Activated naive CD4-positive, alpha-beta T cell treated with anti-CD3 and anti-CD28 coated beads, Interleukin-2, amount 50 U/mL, for 72 hours (primary cell): ENCODE measurements at regions not wholly inside any gene's neighbourhood (a gene's known extent, or its start where the extent isn't known, plus 50 kb on each side); places are given as distances from the start of the nearest gene placed in this dataset.
"Not testable (repeated sequence)": the region's sequence is repeated elsewhere in the genome, so short reads cannot be mapped to it uniquely, and the experiment has no call there.

ENCODE experiments used
- ATAC-seq, 2 donors: fragments of 150-1000 bp; cut with Tn5 transposase; 2 replicates each; pipeline ENCODE4 v1.10.0; 2021; ENCODE audit warnings: mild to moderate bottlenecking in 2 of 2, moderate library complexity in 2 of 2
- DNase-seq, 2 donors: peaks; one replicate each; pipeline ENCODE4 v3.0.0; 2021 to 2022; ENCODE audit warnings: low spot score in 2 of 2
- H3K27ac Mint-ChIP-seq, 2 donors: one replicate each; pipeline ENCODE4 v1.8.0; 2022; ENCODE audit warnings: mild to moderate bottlenecking in 2 of 2, mixed read lengths in 2 of 2
- H3K36me3 Mint-ChIP-seq, 2 donors: one replicate each; pipeline ENCODE4 v1.8.0; 2022; ENCODE audit warnings: mixed read lengths in 2 of 2
- H3K9me3 Mint-ChIP-seq, 2 donors: one replicate each; pipeline ENCODE4 v1.8.0; 2022; ENCODE audit warnings: mixed read lengths in 2 of 2

DNA sequence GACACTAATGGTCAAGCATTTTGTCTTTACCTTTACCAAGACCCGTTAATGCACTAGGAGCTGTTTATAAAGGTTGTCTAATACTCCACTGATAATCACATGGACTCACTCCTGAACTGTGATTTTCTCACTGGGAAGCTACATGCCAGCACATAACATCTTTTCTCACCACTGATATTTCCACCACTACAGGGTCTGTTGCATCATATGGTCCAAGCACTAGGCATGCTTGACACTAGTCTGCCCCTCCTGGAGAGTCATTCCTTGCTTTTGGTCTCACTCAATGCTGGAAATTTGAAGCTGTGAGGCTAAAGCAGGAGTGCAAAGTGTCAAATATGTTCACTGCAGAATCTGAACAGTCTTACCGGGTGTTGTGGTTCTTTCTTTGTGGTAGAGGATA lies 1576.8 kb downstream of the CDH8 start:
- H3K27ac Mint-ChIP-seq = no peak overlapping the region
- DNase-seq (no peak), ATAC-seq (no peak)
- peaks cover 6 to 7% of the 10 kb centered on the region in 2 donors for H3K9me3 Mint-ChIP-seq
- H3K36me3 Mint-ChIP-seq = peaks cover 0 to 4% of the 10 kb centered on the region in 2 donors

DNA sequence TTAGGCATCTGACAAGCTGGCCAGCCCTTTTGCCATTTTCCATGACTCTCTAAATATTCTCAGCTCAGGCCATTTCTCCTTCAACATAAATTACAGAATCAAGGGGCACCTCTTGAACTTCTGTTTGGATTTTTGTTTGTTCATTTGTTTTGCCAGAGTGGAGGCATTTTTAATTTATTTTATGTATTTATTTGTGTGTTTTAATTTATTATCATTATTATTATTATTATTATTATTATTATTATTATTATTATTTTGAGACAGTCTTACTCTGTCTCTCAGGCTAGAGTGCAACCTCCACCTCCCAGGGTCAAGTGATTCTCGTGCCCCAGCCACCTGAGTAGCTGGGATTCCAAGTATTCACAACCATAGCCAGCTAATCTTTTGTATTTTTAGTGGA lies 1578.0 kb downstream of the CDH8 start:
- ATAC-seq = no peak
- no peak overlapping the region for H3K27ac Mint-ChIP-seq
- no peaks in the 10 kb centered on the region for H3K36me3 Mint-ChIP-seq
- peaks cover 8 to 10% of the 10 kb centered on the region in 2 donors for H3K9me3 Mint-ChIP-seq
- DNase-seq = no peak

DNA sequence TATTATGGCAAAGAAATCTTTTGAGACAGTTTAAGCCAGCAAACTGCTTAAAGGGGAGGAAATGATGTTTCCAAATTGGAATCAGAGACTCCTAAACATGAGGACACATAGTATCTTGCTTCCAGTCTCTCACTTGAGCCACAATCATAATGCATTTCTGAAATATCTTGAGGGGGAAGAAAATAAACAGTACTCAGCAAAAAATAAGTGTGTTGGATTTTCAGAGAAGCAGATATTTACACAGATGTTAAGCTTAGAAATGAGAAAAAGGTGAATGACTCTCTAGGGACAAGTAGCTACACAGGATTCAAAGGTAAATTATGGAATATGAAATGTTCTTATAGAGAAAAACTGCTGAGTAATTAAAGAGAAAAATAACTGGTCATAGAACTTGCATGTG lies 1583.6 kb downstream of the CDH8 start:
- H3K27ac Mint-ChIP-seq = no peak overlapping the region
- peaks cover 20 to 24% of the 10 kb centered on the region in 2 donors for H3K9me3 Mint-ChIP-seq
- no peak for ATAC-seq
- H3K36me3 Mint-ChIP-seq = no peaks in the 10 kb centered on the region
- DNase-seq = no peak

DNA sequence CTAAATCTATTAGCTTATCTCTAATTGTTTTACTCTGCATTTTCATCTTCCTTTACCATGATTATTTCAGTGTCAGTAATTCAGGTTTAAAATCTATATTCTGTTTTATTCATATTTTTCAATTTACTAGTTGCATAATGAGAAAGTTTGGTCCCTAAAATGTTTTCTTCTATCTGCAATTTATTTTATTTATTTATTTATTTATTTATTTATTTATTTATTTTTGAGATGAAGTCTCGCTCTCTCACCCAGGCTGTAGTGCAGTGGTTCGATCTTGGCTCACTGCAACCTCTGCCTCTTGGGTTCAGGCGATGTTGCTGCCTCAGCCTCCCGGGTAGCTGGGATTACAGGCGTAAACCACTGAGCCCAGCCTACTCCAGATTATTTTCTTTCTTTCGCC lies 1597.3 kb downstream of the CDH8 start:
- Mint-ChIP-seq H3K9me3 (peaks cover 13 to 23% of the 10 kb centered on the region in 2 donors), H3K36me3 (no peaks in the 10 kb centered on the region), H3K27ac (no peak overlapping the region)
- DNase-seq = no peak
- no peak for ATAC-seq

DNA sequence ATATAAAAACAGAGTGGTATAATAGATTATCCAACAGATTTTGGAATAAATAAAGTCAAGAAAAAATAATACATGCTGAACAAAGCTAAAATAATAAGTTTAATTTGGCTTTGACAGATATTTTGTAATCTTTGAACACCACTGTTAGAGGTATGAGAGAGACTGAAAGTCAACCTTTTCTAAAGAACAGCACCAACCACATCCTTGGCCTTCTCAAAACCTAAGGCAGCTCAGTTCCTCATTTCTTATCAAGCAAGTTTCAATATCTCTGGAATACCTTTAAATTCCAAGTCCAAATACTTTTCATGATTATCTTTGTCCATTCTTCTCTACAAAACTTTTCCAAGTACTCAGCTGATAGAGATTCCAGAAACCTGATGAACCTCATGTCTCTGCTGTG lies 1603.8 kb downstream of the CDH8 start:
- DNase-seq (no peak), ATAC-seq (no peak)
- no peak overlapping the region for H3K27ac Mint-ChIP-seq
- no peaks in the 10 kb centered on the region for H3K36me3 Mint-ChIP-seq
- peaks cover 29 to 32% of the 10 kb centered on the region in 2 donors for H3K9me3 Mint-ChIP-seq

DNA sequence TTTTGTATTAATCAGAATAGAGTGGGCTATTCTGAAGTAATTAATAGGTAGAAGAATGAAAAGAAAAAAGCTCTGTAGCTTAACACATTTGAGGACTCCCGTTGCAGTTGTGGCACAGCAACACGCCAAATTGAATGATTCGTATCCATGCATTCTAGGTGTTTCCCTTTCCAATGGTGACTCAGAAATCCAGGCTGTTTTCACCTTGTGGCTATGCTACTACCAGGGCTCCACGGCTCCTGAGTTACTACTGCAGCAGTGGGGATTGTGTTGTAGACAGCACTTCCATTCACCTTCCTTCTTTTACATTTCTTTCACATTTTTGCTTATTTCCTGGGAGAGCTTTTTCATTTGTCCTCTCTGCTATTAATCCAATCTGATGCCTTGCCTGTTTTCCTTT lies 1616.4 kb downstream of the CDH8 start:
- Mint-ChIP-seq H3K27ac (no peak overlapping the region), H3K9me3 (peaks cover 10 to 17% of the 10 kb centered on the region in 2 donors), H3K36me3 (no peaks in the 10 kb centered on the region)
- no peak for DNase-seq
- no peak for ATAC-seq

DNA sequence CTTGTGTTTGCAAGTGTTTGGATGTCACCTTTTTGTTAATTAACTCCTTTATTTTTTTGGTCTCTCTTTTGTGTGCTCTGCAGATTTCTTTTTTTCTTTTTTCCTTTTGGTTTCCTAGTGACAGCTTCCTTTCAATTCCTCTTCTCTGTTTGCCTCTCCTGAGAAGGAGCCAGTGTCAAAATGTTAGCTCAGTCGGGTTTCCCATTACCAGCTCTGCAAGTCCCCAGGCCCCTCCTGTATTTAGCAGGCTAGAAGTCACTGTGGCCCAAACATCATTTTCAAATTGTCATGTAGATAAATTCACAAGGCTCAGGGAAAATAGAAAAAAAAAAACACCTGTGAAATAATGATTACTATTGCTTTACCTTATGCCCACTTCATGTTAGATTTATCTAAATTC lies 1621.6 kb downstream of the CDH8 start:
- Mint-ChIP-seq H3K36me3 (no peaks in the 10 kb centered on the region), H3K9me3 (peaks cover 4 to 12% of the 10 kb centered on the region in 2 donors), H3K27ac (no peak overlapping the region)
- ATAC-seq (no peak), DNase-seq (no peak)

DNA sequence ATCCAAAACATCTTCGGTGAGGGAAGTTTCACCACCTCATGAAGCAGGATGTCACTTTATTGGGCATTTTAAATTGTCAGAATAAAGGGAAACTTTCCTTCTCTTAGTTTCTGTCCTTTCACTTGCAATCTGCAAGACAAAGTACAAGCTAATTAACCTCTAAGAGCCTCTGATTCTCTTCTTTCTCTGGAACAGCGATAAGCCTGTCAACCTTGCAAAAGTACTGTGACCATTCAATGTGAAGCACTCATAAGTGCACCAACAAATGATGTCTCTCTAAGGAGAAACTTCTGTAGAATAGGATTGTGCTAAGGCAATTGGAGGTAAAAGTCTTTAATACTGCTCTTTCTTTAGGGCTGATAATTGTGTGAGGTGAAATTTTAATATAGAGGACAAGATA lies 1622.3 kb downstream of the CDH8 start:
- DNase-seq = no peak
- H3K9me3 Mint-ChIP-seq = peaks cover 4 to 15% of the 10 kb centered on the region in 2 donors
- no peaks in the 10 kb centered on the region for H3K36me3 Mint-ChIP-seq
- H3K27ac Mint-ChIP-seq = no peak overlapping the region
- no peak for ATAC-seq

DNA sequence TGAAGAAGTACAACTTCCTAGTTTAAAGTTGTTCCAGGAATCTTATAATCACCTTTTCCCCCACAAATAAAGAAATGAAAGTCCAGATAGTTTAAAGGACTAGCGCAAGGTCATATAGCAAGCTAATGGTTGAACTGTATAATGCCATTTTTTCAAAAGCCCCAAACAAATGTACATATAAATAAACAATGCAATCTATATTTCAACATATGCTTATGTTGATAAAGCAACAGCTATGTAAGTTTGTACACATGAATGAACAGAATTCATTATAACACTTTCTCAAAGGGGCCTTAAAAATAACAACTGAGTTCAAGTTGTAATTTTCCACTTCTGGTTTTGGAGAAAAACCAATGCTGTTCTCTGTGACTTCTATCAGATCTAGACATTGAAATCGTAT lies 1628.6 kb downstream of the CDH8 start:
- no peak overlapping the region for H3K27ac Mint-ChIP-seq
- H3K36me3 Mint-ChIP-seq = peaks cover 0 to 4% of the 10 kb centered on the region in 2 donors
- ATAC-seq (no peak), DNase-seq (no peak)
- peaks cover 15 to 27% of the 10 kb centered on the region in 2 donors for H3K9me3 Mint-ChIP-seq

DNA sequence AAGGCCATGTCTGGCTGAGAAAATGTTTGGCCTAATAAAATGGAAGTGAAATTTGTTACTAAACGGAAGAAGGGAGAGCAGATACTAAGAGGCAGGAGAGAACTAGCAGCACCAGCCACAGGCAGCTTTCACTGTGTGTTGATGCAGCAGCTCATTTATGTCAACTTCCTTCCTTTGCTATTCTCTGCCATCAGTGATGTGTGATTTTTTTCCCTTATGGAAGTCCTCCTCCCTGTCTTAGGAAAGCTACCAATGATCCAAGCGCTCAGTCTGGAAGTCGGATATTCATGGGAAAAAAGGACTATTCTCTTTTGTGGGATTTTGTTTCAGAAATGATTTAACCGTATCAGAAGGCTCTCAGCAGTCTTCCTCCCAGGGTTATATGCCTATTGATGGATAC lies 1629.2 kb downstream of the CDH8 start:
- no peak for ATAC-seq
- no peak for DNase-seq
- Mint-ChIP-seq H3K36me3 (peaks cover 0 to 4% of the 10 kb centered on the region in 2 donors), H3K9me3 (peaks cover 15 to 23% of the 10 kb centered on the region in 2 donors), H3K27ac (no peak overlapping the region)

DNA sequence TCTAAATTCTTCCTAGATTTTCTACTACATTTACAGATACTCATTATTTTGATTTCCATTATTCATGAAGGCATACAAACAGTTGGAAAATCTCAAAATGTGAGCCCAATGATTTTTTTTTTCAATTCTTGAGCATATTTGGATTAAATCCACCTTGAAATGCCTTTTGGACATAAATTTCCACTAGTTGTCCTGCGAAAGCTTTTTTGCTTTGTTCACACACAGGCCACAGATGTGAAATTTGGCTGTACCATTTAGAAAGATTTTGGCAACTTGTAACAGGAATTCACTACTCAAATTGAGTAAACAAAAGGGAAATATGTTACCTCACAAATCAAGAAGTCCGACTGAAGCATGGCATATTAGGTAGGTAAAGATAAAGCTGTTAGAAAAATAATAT lies 1631.0 kb downstream of the CDH8 start:
- ATAC-seq = no peak
- H3K9me3 Mint-ChIP-seq = peaks cover 15 to 23% of the 10 kb centered on the region in 2 donors
- no peak overlapping the region for H3K27ac Mint-ChIP-seq
- DNase-seq = no peak
- peaks cover 0 to 4% of the 10 kb centered on the region in 2 donors for H3K36me3 Mint-ChIP-seq

DNA sequence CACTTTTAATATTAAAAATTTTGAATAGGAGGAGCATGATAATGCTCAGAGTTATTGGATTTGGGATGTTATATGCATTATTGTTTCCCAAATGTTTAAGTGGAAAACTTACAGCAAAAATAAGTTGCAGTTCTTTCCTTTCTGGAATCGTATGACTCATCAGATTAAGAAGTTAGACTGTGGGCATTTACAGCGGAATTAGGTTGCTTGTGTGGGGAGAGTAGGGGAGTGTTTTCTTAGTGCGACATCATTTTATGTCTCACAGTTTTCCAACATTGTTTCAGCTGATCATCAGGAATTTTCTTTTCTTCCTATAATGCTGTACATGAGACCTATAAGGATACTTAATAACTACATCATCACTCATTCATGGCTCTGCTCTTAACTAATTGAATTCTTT lies 1631.8 kb downstream of the CDH8 start:
- Mint-ChIP-seq H3K27ac (no peak overlapping the region), H3K36me3 (peaks cover 0 to 4% of the 10 kb centered on the region in 2 donors), H3K9me3 (peaks cover 15 to 25% of the 10 kb centered on the region in 2 donors)
- ATAC-seq = no peak
- DNase-seq = no peak

DNA sequence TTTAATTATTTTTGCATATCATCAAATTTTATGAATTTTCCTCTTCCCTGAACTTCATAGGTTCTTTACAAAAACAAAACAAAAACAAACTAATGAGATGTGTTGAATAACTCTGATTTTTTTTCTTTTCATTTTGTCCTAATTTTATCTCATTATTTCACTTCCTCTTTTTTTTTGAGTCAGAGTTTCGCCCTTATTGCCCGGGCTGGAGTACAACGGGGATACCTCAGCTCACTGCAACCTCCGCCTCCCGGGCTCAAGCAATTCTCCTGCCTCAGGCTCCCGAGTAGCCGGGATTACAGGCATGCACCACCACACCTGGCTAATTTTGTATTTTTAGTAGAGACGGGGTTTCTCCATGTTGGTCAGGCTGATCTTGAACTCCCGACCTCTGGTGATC lies 1633.3 kb downstream of the CDH8 start:
- not testable (repeated sequence) for DNase-seq, H3K27ac Mint-ChIP-seq, ATAC-seq, H3K36me3 Mint-ChIP-seq
- peaks cover 11 to 21% of the 10 kb centered on the region in 2 donors for H3K9me3 Mint-ChIP-seq

DNA sequence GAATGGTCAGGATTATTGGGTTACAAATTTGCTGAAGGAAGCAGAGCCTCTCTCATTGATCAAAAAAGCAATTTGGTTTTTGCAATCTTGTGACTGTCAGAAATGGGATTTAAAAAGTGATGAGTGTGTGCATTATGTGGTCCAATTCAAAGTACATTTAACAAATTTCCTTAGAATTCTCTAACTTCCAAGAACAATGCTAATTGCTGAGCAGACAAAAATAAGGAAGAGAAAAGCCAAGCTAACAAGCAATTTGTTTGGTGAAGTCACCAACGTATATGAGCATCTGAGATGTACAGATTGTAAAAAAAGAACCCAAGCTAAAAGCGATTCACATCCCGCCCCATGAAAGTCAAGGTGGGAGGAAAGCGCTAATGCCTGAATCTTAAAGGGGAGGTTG lies 1643.9 kb downstream of the CDH8 start:
- peaks cover 12 to 24% of the 10 kb centered on the region in 2 donors for H3K9me3 Mint-ChIP-seq
- DNase-seq (no peak), ATAC-seq (no peak)
- H3K27ac Mint-ChIP-seq = no peak overlapping the region
- H3K36me3 Mint-ChIP-seq = no peaks in the 10 kb centered on the region

DNA sequence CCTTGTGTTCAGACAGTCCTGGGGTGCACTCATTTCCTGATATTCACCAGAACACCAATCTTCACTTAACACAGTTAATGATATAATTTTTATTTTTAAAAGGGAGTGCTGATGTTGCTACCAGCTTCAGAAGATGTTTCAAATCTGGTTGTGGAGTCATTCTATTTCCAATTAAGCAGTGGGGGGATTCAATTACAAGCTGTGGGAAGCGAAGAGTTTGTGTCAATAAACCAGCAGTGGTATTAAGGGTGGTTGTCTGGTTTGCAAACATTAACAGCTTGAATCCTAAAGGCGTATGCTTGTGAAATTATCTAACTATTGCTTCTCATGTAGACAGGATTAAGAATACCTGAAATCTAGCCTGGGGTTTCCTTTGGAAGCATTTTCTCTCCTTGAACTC lies 1637.5 kb upstream of the GOT2 start:
- Mint-ChIP-seq H3K27ac (no peak overlapping the region), H3K36me3 (no peaks in the 10 kb centered on the region), H3K9me3 (peaks cover 21 to 23% of the 10 kb centered on the region in 2 donors)
- ATAC-seq (no peak), DNase-seq (no peak)

DNA sequence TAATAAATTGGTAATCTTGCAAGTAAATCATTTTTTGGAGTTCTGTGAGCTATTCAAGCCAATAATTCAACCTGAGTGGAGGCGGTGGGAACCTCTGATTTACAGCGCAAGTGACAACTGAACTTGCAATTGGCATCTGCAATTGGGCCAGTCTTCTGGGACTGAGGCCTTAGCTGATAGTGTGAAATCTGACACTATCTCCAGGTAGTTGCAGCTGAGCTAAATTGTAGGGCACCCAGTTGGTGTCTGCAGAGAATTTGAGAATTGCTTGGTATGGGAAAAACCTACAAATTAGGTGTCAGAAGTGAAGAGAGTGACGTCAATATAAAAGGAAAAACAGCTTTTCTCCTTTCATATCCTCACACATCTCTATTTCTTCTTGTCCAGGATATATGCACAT lies 1633.6 kb upstream of the GOT2 start:
- ATAC-seq = no peak
- DNase-seq = no peak
- Mint-ChIP-seq H3K9me3 (peaks cover 10 to 17% of the 10 kb centered on the region in 2 donors), H3K27ac (no peak overlapping the region), H3K36me3 (no peaks in the 10 kb centered on the region)

DNA sequence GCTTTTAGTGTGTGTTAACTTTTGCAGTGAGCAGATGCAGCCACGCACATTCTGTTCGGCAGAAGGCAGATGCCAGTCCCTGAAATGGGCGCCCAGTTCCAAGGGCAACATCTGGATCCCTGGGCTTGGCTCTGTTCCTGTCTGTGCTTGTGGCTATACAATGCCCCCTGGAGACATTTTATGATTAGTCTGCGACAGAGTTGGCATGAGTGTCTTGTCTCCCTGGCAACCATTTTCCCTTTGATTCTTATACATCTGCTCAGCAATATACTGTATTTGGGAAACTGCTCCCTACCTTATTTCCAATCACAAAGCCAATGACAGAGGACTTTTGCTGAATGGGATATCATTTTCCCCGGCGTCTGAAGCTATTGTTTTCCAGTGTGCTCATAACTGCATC lies 1629.5 kb upstream of the GOT2 start:
- peaks cover 7% of the 10 kb centered on the region in 2 donors for H3K9me3 Mint-ChIP-seq
- DNase-seq (no peak), ATAC-seq (no peak)
- no peak overlapping the region for H3K27ac Mint-ChIP-seq
- H3K36me3 Mint-ChIP-seq = peaks cover 0 to 5% of the 10 kb centered on the region in 2 donors

DNA sequence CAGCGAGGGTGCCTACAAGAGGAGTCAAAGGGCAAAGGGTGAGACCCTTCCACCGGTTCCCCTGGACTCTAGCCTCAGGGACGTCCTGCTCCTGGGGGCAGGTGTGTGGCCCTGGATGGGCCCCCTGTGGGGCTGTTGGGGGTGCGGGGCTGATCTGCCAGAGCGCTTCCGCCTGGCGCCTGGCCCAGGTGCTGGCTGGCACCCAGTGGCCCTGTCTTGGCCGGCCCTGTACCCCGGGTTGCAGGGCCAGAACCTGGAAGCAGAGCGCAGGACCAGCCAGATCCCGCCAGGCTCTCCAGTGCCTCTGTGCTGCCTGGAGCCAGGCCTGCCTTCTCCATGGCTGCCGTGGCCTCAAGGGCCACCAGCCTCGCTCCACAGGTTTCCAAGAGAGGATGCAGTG lies 1625.8 kb upstream of the GOT2 start:
- not testable (repeated sequence) for H3K36me3 Mint-ChIP-seq

DNA sequence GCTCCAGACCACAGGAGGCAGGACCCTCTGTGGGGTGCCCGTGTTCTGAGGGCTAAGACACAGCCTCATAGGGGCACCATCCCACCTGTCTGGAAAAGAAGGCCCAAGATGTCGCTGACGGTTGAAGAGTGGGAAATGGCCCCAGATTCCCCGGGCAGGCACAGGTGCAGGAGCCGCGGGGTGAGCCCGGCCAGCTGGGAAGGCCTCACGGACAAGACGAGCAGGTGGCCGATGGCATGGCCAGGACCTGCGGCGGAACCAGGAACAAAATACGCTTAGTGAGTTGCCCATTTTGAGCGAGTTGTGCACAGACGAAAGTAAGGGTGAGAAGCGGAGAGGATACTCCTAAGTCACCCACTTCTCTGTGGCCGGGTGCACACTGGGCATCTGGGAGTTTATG lies 1625.3 kb upstream of the GOT2 start:
- not testable (repeated sequence) for H3K36me3 Mint-ChIP-seq, ATAC-seq

More for the DNA sequence above, 1625.8 kb upstream of the GOT2 start:
- not testable (repeated sequence) for ATAC-seq, H3K27ac Mint-ChIP-seq, DNase-seq
- H3K9me3 Mint-ChIP-seq = peaks cover 8 to 10% of the 10 kb centered on the region in 2 donors

More for the DNA sequence above, 1625.3 kb upstream of the GOT2 start:
- peaks cover 7 to 10% of the 10 kb centered on the region in 2 donors for H3K9me3 Mint-ChIP-seq
- H3K27ac Mint-ChIP-seq, DNase-seq: not testable (repeated sequence)
